GM18909 (cell line): ENCODE measurements at regions not wholly inside any gene's neighbourhood (a gene's known extent, or its start where the extent isn't known, plus 50 kb on each side); places are given as distances from the start of the nearest gene placed in this dataset.
"Not testable (repeated sequence)": the region's sequence is repeated elsewhere in the genome, so short reads cannot be mapped to it uniquely, and the experiment has no call there.

Experiments used
- ATAC-seq: cut with Tn5 transposase; IDR thresholded peaks from one replicate; pipeline ENCODE4 v1.9.1; 2021; ENCODE audit warnings: mild to moderate bottlenecking; ENCODE audit not compliant: unreplicated experiment, poor library complexity

GRCh38 chr7:13777242-13777641, 212.2 kb downstream of the ETV1 start:
- no peak for ATAC-seq

DNA sequence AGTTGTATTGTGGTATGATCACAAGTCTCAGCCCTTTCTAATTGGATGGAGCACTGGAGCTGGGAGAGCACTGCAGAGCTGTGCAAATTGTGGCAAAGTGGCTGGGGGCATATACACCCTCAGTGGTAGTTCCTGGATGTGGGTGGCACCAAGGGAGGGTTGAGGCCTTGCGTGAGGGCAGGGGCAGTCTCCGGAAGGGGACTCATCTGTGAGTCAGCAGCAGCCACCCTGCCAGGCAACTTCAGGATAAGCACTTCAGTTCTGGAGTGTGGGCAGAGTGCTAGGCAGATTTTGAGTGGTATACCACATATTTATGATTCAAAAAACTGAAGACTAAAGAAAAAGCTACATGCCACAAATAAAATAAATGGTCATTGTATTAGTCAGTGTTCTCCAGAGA, 210.5 kb downstream of the ETV1 start:
- ATAC-seq, result no peak

DNA sequence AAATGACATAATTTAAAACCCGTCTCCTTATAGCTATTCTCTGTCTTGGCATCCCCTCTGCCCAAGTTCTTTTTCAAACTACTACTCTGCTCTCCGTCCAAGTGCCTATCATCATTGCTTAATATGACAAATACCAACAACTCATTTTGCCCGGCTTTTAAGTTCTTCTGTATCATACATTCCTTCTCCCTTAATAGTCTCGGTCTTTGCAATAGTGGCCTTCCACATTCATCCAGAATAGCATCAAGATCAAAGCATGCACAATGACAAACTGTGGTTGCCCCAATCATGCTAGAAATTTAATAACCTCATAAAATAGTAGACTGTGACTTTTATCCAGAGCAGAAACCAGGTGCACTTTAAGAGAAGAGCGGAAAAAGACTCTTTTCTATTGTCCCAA, 198.9 kb downstream of the ETV1 start:
- no peak for ATAC-seq

DNA sequence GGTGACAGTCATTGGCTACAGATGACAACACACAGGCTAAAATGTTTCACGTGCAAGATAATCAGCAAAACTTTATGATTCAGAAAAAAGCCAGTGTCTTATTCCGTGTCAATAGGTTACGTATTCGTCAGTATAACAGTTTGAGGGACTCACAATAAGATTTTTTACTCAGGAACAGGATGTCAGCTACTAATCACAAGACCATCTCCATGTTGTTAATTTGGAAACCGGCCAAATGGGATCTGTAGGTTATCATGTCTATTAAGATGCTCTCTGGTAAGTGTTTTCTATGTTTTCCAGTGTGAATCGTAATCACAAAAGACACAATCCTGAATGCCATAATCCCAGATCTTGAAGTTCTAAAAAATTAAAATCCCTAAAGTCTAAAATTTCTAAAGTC, 197.3 kb downstream of the ETV1 start:
- ATAC-seq, result no peak

GRCh38 chr7:13793926-13794325, 195.5 kb downstream of the ETV1 start:
- no peak for ATAC-seq

GRCh38 chr7:13794581-13794980, 194.9 kb downstream of the ETV1 start:
- no peak for ATAC-seq

- no peak for ATAC-seq
These were observed 191.9 kb downstream of the ETV1 start for GRCh38 chr7:13797545-13797944.

DNA sequence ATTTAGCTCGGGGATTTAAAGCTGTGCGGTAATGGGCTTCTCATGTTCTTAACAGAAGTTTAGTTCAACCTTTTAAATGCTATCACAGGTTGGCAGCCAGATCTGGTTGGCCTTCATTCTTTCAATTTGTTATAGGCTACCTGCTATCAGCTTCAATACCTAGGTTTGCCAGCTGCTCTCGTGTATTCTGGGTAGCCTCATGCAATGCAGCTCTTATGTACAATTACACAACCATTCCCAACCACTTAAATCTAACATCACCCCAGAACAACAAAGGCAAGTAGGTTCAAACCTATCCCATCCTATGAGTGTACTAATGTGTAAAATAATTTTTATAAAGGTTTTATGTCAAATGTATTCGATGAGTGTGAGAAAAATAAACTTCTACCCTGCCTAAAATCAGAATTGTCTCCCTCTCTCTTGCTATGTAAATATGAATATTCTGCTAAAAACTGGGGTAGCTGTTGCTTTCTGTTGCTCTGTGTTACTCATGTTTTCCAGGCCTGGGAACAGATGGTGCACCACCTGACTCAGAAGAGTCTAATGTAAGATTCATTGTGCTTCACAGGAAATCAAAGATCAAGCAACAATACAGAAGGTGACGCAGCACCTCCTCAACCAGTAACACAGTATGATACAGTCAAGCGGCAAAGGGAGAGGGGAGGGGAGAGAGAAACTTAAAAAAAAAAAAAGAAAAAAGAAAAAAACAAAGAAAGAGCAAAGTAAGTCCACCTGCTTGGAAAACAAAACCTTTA, 188.6 kb downstream of the ETV1 start:
- no peak for ATAC-seq

DNA sequence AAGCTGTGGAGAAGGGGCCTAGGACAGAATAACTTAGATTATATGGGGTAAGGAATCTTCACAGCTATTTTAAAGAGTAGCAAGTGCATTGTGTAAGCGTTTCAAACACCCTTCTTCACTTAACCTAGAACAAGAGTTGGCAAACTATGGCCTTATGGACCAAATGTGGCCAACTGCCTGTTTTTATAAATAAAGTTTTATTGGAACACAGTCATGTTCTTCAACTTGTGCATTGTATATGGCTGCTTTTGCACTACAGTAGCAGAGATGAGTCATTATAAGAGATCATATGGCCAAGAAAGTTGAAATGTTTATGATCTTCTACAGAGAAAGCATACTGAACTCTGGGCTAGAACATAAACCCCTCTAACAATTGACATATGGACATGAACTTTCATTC, 187.8 kb downstream of the ETV1 start:
- ATAC-seq, result no peak

DNA sequence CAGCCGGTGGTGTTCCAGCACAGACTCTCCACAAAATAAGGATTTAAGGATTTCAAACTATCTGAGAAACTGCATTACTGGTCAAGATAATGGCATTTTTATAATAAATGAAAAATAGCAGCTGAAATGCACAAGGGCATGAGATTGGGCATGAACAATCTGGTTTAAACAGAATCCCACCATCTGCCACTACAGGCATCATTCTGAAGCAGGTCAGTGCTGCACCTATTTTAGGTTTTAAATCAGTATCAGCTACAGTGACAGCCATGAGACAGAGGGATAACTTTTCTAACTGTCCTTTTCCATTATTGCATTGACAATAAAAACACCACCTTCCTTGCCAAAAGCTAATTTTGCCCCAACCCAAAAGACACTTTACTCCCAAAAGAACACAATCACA, 186.8 kb downstream of the ETV1 start:
- ATAC-seq, result no peak

DNA sequence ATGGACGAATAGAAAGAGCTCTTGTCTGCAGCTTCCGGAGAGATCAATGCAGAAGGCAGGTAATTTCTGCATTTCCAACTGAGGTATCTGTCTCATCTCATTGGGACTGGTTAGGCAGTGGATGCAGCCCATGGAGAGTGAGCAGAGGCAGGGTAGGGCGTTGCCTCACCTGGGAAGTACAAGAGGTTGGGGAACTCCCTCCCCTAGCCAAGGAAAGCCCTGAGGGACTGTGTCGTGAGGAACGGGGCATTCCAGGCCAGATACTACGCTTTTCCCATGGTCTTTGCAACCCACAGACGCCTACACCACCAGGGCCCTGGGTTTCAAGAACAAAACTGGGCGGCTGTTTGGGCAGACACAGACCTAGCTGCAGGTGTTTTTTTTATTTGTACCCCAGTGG, 186.3 kb downstream of the ETV1 start:
- no peak for ATAC-seq

- not testable (repeated sequence) for ATAC-seq
These were observed 183.2 kb downstream of the ETV1 start for GRCh38 chr7:13806089-13806867.

GRCh38 chr7:13817230-13817629, 172.2 kb downstream of the ETV1 start:
- ATAC-seq, result not testable (repeated sequence)

- ATAC-seq, result no peak
These were observed 168.2 kb downstream of the ETV1 start for GRCh38 chr7:13821152-13821787.

GRCh38 chr7:13822678-13823077, 166.8 kb downstream of the ETV1 start:
- no peak for ATAC-seq

DNA sequence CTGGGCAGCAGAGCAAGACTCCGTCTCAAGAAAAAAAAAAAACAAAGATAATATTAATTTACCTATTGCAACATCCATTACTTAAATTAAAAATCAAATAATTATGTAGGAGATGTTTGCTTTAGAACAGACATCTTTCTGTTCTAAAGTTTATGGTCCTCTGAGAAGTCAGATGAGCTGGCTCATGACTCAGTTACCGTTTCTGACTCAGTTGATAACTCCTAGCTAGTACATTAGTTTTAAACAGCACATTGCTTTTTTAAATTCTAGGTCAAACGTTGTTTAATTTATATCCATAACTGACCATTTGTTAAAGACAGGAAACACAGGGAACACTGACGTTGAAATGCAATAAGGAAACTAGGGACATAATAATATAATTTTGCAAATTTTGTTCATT, 162.7 kb downstream of the ETV1 start:
- ATAC-seq, result no peak

GRCh38 chr7:13827716-13828115, 161.8 kb downstream of the ETV1 start:
- ATAC-seq, result no peak

DNA sequence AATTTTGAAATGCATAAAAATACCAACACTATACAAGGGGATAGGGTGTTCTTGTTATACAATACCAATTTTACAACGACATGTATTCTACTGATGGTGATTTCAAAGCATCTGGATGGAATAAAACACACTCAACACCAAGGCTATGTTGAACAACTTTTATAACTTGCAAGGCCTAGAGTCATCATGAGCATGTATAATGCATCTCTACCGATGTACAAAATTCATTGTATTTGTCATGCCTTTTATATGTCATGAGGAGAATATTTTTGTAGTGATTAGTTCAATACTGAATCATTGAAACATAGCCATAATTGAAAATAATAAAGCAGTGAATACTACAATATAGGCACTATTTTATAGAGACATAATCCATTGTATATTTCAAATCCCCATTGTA, 160.2 kb downstream of the ETV1 start:
- no peak for ATAC-seq

DNA sequence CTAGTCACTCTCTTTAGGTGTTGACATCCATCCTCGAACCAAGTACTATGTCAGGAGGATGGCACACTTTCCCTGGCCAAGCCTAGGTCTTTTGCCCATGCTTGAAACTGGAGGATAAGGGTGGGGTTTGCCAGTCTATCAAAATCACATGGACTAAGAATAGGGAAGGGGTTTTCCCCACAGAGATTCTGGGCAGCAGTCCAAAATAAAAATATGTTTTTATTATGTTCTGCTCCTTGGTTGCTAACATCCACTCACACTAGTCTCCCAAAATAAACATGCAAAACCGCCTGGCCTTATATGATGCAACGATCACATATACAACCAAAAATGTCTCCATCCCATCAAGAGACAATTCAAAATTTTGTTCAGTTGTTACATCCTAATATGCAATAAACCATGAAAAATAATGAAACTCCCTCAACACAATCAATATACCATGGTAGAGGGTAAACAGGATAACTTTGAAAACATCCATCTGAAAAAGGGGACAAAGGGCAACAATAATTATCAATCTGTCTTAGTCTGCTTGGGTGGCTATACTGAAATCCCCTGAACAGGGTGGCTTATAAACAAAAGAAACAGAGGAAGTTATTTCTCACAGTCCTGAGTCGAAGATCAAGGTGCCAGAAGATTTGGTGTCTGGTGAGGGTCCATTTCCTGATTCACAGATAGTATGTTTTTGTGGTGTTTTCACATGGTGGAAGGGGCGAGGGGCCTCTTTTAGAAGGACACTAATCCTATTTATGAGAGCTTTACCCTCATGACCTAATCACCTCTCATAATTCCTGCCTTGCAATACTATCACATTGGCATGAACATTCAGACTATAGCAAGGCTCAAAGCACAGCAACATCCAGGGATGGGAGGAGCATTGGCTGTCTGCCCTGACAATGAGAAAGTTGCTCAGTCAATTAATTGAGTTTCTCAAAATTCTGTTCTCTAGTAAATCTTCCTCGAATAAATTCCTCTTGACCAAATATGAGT, 159.3 kb downstream of the ETV1 start:
- ATAC-seq, result no peak

DNA sequence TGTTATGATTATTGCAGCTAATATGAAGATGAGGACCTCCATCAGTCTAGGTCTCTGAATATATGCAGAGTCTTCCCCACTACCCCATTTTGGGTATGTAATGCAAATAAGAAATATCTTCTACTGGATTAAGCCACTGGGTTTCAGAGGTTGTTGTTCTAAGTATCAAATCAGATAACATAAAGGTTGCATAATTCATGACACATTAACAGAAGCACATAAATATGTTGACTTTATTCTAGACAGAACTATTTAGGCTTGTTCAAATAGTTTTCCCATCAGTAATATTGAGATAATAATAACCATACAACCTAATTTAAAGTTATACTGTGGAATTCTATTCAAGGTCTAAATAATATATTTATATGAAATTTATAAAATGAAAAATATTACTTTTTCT, 157.1 kb downstream of the ETV1 start:
- no peak for ATAC-seq
